ENCODE measurements at regions not wholly inside any gene's neighbourhood (a gene's known extent, or its start where the extent isn't known, plus 50 kb on each side); places are given as distances from the start of the nearest gene placed in this dataset.

GRCh38 chrX:113522814-113523213 is 682.2 kb upstream of the AMOT start:
- H3K9ac ChIP-seq (ENCODE audit: low read length), result no peak overlapping the region
- no peaks in the 10 kb centered on the region for H3K79me2 ChIP-seq (ENCODE audit: insufficient read depth, low read length)
- H3F3A ChIP-seq (ENCODE audit: insufficient read depth), result no peaks in the 10 kb centered on the region
- no peaks in the 10 kb centered on the region for H3K27me3 ChIP-seq (ENCODE audit: low read length)
- H3K9me2 ChIP-seq (replicated peaks; ENCODE audit: insufficient read depth, low read length), result no peaks in the 10 kb centered on the region
- H4K20me1 ChIP-seq (ENCODE audit: low read depth, low read length), result no peaks in the 10 kb centered on the region
- TF ChIP-seq CTCF (IDR thresholded peaks at IDR 0.05; ENCODE audit: insufficient read depth, low read length, poor library complexity, severe bottlenecking) (no peak), EZH2phosphoT487 (conservative IDR thresholded peaks at IDR 0.05; ENCODE audit: low read length) (no peak)
- no peak overlapping the region for H3K4me2 ChIP-seq (ENCODE audit: low read depth, low read length, poor library complexity, severe bottlenecking)
- H3K4me3 ChIP-seq (ENCODE audit: insufficient read depth, low read length, poor library complexity, severe bottlenecking), result no peak overlapping the region
- H3K9me3 ChIP-seq (ENCODE audit: insufficient read depth, low read length), result no peaks in the 10 kb centered on the region
- no peaks in the 10 kb centered on the region for H3K36me3 ChIP-seq (ENCODE audit: low read length)
- no peak overlapping the region for H2AFZ ChIP-seq (ENCODE audit: low read depth, low read length, severe bottlenecking)
- H3K27ac ChIP-seq (ENCODE audit: low read depth, low read length), result no peak overlapping the region

GRCh38 chrX:113514906-113515305 is 674.3 kb upstream of the AMOT start:
- no peak overlapping the region for H3K9ac ChIP-seq (ENCODE audit: low read length)
- TF ChIP-seq EZH2phosphoT487 (conservative IDR thresholded peaks at IDR 0.05; ENCODE audit: low read length) (no peak), CTCF (IDR thresholded peaks at IDR 0.05; ENCODE audit: insufficient read depth, low read length, poor library complexity, severe bottlenecking) (no peak)
- H3K79me2 ChIP-seq (ENCODE audit: insufficient read depth, low read length), result no peaks in the 10 kb centered on the region
- no peak overlapping the region for H3K4me2 ChIP-seq (ENCODE audit: low read depth, low read length, poor library complexity, severe bottlenecking)
- H3K36me3 ChIP-seq (ENCODE audit: low read length), result no peaks in the 10 kb centered on the region
- H4K20me1 ChIP-seq (ENCODE audit: low read depth, low read length), result no peaks in the 10 kb centered on the region
- no peak overlapping the region for H3K4me3 ChIP-seq (ENCODE audit: insufficient read depth, low read length, poor library complexity, severe bottlenecking)
- no peaks in the 10 kb centered on the region for H3K27me3 ChIP-seq (ENCODE audit: low read length)
- H3K9me2 ChIP-seq (replicated peaks; ENCODE audit: insufficient read depth, low read length), result no peaks in the 10 kb centered on the region
- no peaks in the 10 kb centered on the region for H3K9me3 ChIP-seq (ENCODE audit: insufficient read depth, low read length)
- no peaks in the 10 kb centered on the region for H3F3A ChIP-seq (ENCODE audit: insufficient read depth)
- no peak overlapping the region for H2AFZ ChIP-seq (ENCODE audit: low read depth, low read length, severe bottlenecking)
- H3K27ac ChIP-seq (ENCODE audit: low read depth, low read length), result no peak overlapping the region

GRCh38 chrX:113512700-113513395 is 672.2 kb upstream of the AMOT start:
- Histone ChIP-seq H2AFZ (ENCODE audit: low read depth, low read length, severe bottlenecking) (no peak overlapping the region), H3K4me2 (ENCODE audit: low read depth, low read length, poor library complexity, severe bottlenecking) (no peak overlapping the region), H3K27ac (ENCODE audit: low read depth, low read length) (no peak overlapping the region)

More at GRCh38 chrX:113512700-113513395, 672.2 kb upstream of the AMOT start:
- TF ChIP-seq EZH2phosphoT487 (conservative IDR thresholded peaks at IDR 0.05; ENCODE audit: low read length), result no peak
- TF ChIP-seq CTCF (IDR thresholded peaks at IDR 0.05; ENCODE audit: insufficient read depth, low read length, poor library complexity, severe bottlenecking), result no peak
- Histone ChIP-seq H3K9ac (ENCODE audit: low read length) (no peak overlapping the region), H3F3A (ENCODE audit: insufficient read depth) (no peaks in the 10 kb centered on the region), H3K36me3 (ENCODE audit: low read length) (no peaks in the 10 kb centered on the region), H3K4me3 (ENCODE audit: insufficient read depth, low read length, poor library complexity, severe bottlenecking) (no peak overlapping the region), H3K9me2 (replicated peaks; ENCODE audit: insufficient read depth, low read length) (no peaks in the 10 kb centered on the region), H3K27me3 (ENCODE audit: low read length) (no peaks in the 10 kb centered on the region), H4K20me1 (ENCODE audit: low read depth, low read length) (no peaks in the 10 kb centered on the region), H3K79me2 (ENCODE audit: insufficient read depth, low read length) (no peaks in the 10 kb centered on the region), H3K9me3 (ENCODE audit: insufficient read depth, low read length) (no peaks in the 10 kb centered on the region)
